ENCODE measurements at regions not wholly inside any gene's neighbourhood (a gene's known extent, or its start where the extent isn't known, plus 50 kb on each side); places are given as distances from the start of the nearest gene placed in this dataset.
"Not testable (repeated sequence)": the region's sequence is repeated elsewhere in the genome, so short reads cannot be mapped to it uniquely, and the experiment has no call there.

DNA sequence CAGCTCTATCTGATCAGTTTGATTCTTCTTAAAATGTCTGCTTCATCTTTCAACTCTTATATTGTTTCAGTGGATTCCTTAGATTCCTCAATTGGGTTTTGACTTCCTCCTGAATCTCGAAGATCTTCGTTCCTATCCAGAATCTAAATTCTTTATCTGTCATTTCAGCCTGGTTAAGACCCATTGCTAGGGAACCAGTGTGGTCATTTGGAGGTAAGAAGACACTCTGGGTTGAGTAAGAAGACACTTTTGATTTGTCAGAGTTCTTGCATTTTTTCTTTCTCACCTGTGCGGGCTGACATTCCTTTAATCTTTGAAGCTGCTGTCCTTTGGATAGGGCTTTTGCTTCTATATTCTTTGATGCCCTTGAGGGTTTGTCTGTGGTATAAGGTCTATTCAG is 291.9 kb downstream of the SLC7A11 start:
- no peaks in the 10 kb centered on the region for H3K36me3 ChIP-seq
- H3K27ac ChIP-seq = no peak overlapping the region
- DNase-seq (ENCODE audit: low spot score) = no peak
- TF ChIP-seq, protein P1, sequence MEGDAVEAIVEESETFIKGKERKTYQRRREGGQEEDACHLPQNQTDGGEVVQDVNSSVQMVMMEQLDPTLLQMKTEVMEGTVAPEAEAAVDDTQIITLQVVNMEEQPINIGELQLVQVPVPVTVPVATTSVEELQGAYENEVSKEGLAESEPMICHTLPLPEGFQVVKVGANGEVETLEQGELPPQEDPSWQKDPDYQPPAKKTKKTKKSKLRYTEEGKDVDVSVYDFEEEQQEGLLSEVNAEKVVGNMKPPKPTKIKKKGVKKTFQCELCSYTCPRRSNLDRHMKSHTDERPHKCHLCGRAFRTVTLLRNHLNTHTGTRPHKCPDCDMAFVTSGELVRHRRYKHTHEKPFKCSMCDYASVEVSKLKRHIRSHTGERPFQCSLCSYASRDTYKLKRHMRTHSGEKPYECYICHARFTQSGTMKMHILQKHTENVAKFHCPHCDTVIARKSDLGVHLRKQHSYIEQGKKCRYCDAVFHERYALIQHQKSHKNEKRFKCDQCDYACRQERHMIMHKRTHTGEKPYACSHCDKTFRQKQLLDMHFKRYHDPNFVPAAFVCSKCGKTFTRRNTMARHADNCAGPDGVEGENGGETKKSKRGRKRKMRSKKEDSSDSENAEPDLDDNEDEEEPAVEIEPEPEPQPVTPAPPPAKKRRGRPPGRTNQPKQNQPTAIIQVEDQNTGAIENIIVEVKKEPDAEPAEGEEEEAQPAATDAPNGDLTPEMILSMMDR (IDR thresholded peaks at IDR 0.05) = no peak
- no peaks in the 10 kb centered on the region for H3K9me3 ChIP-seq
- no peaks in the 10 kb centered on the region for H3K27me3 ChIP-seq
- H3K4me3 ChIP-seq = no peak overlapping the region
- H3K4me1 ChIP-seq = no peaks in the 10 kb centered on the region

DNA sequence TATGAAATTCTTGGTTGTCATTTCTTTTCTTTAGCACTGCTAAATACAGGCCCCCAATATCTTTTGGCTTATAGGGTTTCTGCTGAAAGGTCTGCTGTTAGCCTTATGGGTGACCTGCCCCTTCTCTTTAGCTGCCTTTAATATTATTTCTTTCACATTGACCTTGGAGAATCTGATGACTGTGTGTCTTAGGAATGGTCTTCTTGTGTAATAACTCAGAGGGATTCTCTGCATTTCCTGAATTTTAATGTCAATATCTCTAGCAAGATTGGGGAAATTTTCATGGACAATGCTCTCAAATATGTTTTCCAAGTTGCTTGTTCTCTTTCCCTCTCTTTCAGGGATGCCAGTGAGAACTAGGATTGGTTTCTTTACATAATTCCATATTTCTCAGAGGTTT is 292.4 kb downstream of the SLC7A11 start:
- TF ChIP-seq, protein P1 (IDR thresholded peaks at IDR 0.05) = no peak
- no peaks in the 10 kb centered on the region for H3K9me3 ChIP-seq

DNA sequence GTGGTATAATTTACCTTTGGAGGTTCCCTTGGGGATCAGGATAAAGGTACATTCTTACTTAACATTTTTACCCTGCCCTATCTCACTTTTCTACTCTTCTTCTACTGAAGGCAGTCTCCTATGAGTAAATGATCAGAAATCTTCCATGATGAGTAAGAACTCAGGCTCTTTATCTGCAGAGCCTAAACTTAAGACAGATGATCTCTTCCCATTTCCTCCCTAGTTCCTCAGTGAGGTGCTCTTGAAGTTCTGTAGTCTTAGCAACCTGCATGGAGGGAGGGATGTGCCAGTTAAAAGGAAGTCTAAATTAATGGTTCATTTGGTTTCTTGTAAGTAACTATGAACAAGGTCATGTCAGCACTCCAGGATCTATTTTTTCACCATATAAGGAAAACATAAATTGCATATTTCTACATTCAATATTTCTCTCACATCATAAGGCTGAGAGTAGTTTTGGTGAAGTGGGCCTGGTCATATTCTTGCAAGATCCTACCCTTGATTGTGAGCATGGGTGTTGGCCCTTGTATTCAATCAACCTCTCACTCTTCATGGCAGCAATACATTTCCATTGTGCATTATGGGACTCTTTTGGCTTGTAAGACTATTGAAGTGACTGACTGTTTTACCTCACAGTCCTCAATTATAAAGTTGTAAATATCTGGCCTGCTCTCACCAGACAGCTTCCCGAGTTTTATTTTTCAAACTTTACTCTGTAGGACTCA is 295.5 kb downstream of the SLC7A11 start:
- H3K9me3 ChIP-seq = no peaks in the 10 kb centered on the region
- TF ChIP-seq, protein P1 (IDR thresholded peaks at IDR 0.05) = no peak
- DNase-seq (ENCODE audit: low spot score) = no peak
- no peaks in the 10 kb centered on the region for H3K27me3 ChIP-seq
- no peaks in the 10 kb centered on the region for H3K36me3 ChIP-seq
- no peak overlapping the region for H3K4me3 ChIP-seq
- H3K4me1 ChIP-seq = no peaks in the 10 kb centered on the region
- no peak overlapping the region for H3K27ac ChIP-seq

More for the DNA sequence above, 292.4 kb downstream of the SLC7A11 start:
- no peaks in the 10 kb centered on the region for H3K36me3 ChIP-seq
- H3K27ac ChIP-seq = no peak overlapping the region
- no peaks in the 10 kb centered on the region for H3K27me3 ChIP-seq
- no peak overlapping the region for H3K4me3 ChIP-seq
- no peak for DNase-seq (ENCODE audit: low spot score)
- H3K4me1 ChIP-seq = no peaks in the 10 kb centered on the region

DNA sequence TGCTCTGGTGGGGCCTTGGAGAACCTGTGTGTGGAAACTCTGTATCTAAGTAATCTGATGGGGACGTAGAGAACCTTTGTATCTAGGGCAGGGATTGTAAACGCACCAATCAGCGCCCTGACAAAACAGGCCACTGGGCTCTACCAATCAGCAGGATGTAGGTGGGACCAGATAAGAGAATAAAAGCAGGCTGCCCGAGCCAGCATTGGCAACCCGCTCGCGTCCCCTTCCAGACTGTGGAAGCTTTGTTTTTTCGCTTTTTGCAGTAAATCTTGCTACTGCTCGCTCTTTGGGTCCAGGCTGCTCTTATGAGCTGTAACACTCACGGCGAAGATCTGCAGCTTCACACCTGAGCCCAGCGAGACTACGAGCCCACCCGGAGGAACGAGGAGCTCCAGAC is 299.3 kb downstream of the SLC7A11 start:
- not testable (repeated sequence) for H3K4me1 ChIP-seq; H3K27me3 ChIP-seq; H3K36me3 ChIP-seq; H3K27ac ChIP-seq; DNase-seq (ENCODE audit: low spot score); H3K4me3 ChIP-seq
- peaks cover 0 to 13% of the 10 kb centered on the region in 2 donors for H3K9me3 ChIP-seq

DNA sequence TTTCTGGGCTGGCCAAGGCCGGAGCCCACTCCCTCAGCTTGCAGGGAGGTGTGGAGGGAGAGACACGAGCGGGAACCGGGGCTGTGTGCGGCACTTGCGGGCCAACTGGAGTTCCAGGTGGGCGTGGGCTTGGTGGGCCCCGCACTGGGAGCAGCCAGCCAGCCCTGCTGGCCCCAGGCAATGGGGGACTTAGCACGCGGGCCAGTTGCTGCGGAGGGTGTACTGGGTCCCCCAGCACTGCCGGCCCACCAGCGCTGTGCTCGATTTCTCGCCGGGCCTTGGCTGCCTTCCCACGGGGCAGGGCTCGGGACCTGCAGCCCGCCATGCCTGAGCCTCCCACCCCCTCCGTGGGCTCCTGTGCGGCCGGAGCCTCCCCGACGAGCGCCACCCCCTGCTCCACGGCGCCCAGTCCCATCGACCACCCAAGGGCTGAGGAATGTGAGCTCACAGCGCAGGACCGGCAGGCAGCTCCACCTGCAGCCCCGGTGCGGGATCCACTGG is 300.1 kb downstream of the SLC7A11 start:
- H3K27ac ChIP-seq; H3K4me1 ChIP-seq; DNase-seq (ENCODE audit: low spot score); H3K27me3 ChIP-seq; H3K4me3 ChIP-seq; H3K36me3 ChIP-seq: not testable (repeated sequence)
- peaks cover 0 to 13% of the 10 kb centered on the region in 2 donors for H3K9me3 ChIP-seq

DNA sequence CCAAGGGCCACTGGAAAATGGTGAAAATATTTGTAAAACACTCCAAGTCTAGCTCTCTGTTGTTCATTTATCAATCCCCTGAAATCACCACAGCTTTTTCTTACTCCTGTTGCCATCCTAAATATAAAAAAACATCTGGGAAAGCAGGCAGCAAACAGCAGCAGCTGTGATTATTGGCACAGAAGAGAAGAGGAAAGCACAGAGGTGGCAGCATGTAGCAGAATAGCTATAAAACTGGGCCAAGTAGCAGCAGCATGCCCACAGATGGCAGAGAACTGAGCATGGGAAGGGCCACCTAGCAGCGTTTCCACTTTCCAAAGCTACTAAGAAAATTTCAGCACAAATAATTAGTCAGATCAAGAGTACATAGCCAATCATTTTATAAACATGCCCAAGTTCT is 307.2 kb downstream of the SLC7A11 start:
- Histone ChIP-seq H3K27ac (no peak overlapping the region), H3K36me3 (no peaks in the 10 kb centered on the region), H3K4me3 (no peak overlapping the region), H3K4me1 (no peaks in the 10 kb centered on the region), H3K9me3 (peaks cover 0 to 7% of the 10 kb centered on the region in 2 donors), H3K27me3 (no peaks in the 10 kb centered on the region)
- TF ChIP-seq, protein P1 (IDR thresholded peaks at IDR 0.05) = no peak
- DNase-seq (ENCODE audit: low spot score) = no peak

DNA sequence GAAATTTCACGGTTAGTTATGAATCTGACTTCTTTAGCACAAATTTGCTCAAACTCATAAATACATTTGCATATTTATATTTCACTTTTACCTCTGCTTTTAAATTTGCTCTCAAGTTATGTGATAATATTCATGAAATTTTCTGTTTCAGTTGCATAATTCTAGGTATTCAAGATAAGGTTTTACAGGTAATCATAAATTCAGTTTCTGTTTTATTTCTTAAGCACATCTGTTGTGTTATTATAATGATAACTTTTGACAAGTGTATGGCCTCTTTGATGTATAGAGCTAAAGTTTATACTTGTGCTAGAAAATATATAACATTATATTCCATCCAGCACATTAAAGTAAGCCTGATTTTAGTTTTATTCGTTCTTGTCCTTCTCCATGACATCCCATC is 308.1 kb downstream of the SLC7A11 start:
- TF ChIP-seq, protein P1 (IDR thresholded peaks at IDR 0.05) = no peak

More for the DNA sequence above, 308.1 kb downstream of the SLC7A11 start:
- H3K4me1 ChIP-seq = no peaks in the 10 kb centered on the region
- H3K9me3 ChIP-seq = no peaks in the 10 kb centered on the region
- no peaks in the 10 kb centered on the region for H3K27me3 ChIP-seq
- H3K27ac ChIP-seq = no peak overlapping the region
- no peaks in the 10 kb centered on the region for H3K36me3 ChIP-seq
- no peak for DNase-seq (ENCODE audit: low spot score)
- no peak overlapping the region for H3K4me3 ChIP-seq
